Keratinocyte (primary cell): ENCODE measurements at regions not wholly inside any gene's neighbourhood (a gene's known extent, or its start where the extent isn't known, plus 50 kb on each side); places are given as distances from the start of the nearest gene placed in this dataset.

Experiments used
- DNase-seq: peaks from one replicate; pipeline ENCODE4 v3.0.0-alpha.2; 2011; ENCODE audit warnings: low read depth, missing footprints, low spot score
- FAIRE-seq: peaks from 2 replicates; lab custom pipeline; 2011; peaks lifted over from hg19 to GRCh38; lab: Jason Lieb, UNC
- H2AFZ ChIP-seq: 2 replicates; pipeline ENCODE4 v1.6.0; 2012; ENCODE audit warnings: low read length, control low read depth, inconsistent platforms; ENCODE audit not compliant: control insufficient read depth
- H3K27ac ChIP-seq: 2 replicates; pipeline ENCODE4 v1.5.1; 2011; ENCODE audit warnings: low read length; ENCODE audit not compliant: control insufficient read depth, insufficient read depth
- H3K27me3 ChIP-seq: 3 replicates; pipeline ENCODE4 v1.6.0; 2011; ENCODE audit warnings: low read length; ENCODE audit not compliant: control insufficient read depth, insufficient read depth; ENCODE audit errors: extremely low read depth
- H3K36me3 ChIP-seq, 2 experiments: 2 replicates in 1 of 2; 3 replicates in 1 of 2; pipeline ENCODE4 v1.5.1; 2011; ENCODE audit warnings: low read length in 2 of 2, mild to moderate bottlenecking in 1 of 2; ENCODE audit not compliant: control insufficient read depth in 2 of 2, insufficient read depth in 2 of 2; ENCODE audit errors: extremely low read depth in 1 of 2
- H3K4me1 ChIP-seq: 3 replicates; pipeline ENCODE4 v1.5.1; 2011; ENCODE audit warnings: low read length; ENCODE audit not compliant: control insufficient read depth, insufficient read depth; ENCODE audit errors: extremely low read depth
- H3K4me2 ChIP-seq: 3 replicates; pipeline ENCODE4 v1.6.0; 2011; ENCODE audit warnings: low read depth, low read length; ENCODE audit not compliant: control insufficient read depth, insufficient read depth; ENCODE audit errors: extremely low read depth
- H3K4me3 ChIP-seq, 3 experiments: fragments of 200-600 bp in 1 of 3; sonication (generic) in 1 of 3; 2 replicates in 2 of 3; 3 replicates in 1 of 3; pipeline ENCODE4 v1.5.1; 2011 to 2016; ENCODE audit warnings: low read length in 3 of 3, mild to moderate bottlenecking in 3 of 3, control low read depth in 2 of 3, inconsistent platforms in 1 of 3, low read depth in 1 of 3, mixed read lengths in 1 of 3, mixed run types in 1 of 3, moderate library complexity in 1 of 3; ENCODE audit not compliant: control insufficient read depth in 2 of 3, insufficient read depth in 2 of 3; ENCODE audit errors: extremely low read depth in 1 of 3
- H3K79me2 ChIP-seq: 2 replicates; pipeline ENCODE4 v1.6.0; 2012; ENCODE audit warnings: low read length; ENCODE audit not compliant: control insufficient read depth, insufficient read depth
- H3K9ac ChIP-seq: 3 replicates; pipeline ENCODE4 v1.6.0; 2011; ENCODE audit warnings: low read length; ENCODE audit not compliant: control insufficient read depth, insufficient read depth; ENCODE audit errors: extremely low read depth
- H3K9me1 ChIP-seq: 3 replicates; pipeline ENCODE4 v1.6.0; 2011; ENCODE audit warnings: low read length; ENCODE audit not compliant: control insufficient read depth, insufficient read depth; ENCODE audit errors: extremely low read depth
- H3K9me3 ChIP-seq: 2 replicates; pipeline ENCODE4 v1.5.1; 2012; ENCODE audit warnings: low read depth, low read length; ENCODE audit not compliant: control insufficient read depth
- H4K20me1 ChIP-seq: 3 replicates; pipeline ENCODE4 v1.6.0; 2011; ENCODE audit warnings: low read length; ENCODE audit not compliant: control insufficient read depth, insufficient read depth; ENCODE audit errors: extremely low read depth
- EZH2 ChIP-seq: IDR thresholded peaks from one replicate; pipeline ENCODE4 v1.6.1; 2012; ENCODE audit warnings: inconsistent platforms, mild to moderate bottlenecking, low read length, moderate library complexity
- dilution Hi-C: fragments of 300-500 bp; cut with MboI; formaldehyde crosslinking; loops from one replicate; pipeline ENCODE4 v1.7.0; 2020; ENCODE audit warnings: low sequenced_read_pairs; ENCODE audit not compliant: extremely low pct_ligation_motif_present
- TF ChIP-seq, protein P1 (sequence below), 3 experiments: IDR thresholded peaks in 1 of 3; conservative IDR thresholded peaks in 1 of 3; optimal IDR thresholded peaks in 1 of 3; 2 replicates in 2 of 3; 3 replicates in 1 of 3; pipeline versions ENCODE3 to v1.5.1; 2011; ENCODE audit warnings: low read length in 3 of 3, mild to moderate bottlenecking in 3 of 3, moderate library complexity in 2 of 3, control low read depth in 1 of 3, inconsistent platforms in 1 of 3; ENCODE audit not compliant: insufficient read depth in 2 of 3; ENCODE audit errors: extremely low read depth in 1 of 3

DNA sequence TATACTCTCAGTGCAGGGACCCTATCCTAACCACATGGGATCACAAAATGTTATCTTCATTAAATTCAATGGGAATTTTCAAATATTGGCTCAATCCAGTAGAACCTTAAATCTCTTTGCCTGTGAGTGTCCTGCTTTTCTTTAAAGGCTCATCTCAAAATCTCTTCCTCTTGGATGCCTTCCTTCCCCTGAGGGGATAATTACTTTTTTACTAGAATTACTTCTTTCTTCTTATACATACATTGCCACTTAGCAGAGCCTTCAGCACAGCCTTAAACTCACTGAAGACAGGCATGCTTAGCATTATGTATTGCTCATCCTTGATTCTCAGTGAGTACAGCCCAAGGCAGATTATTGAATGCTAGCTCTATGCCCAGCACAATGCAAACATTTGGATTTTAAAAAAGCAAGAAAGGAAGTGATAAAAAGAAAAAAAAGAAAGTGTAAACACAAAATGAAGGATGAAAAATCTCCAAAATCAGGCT is 1918.0 kb upstream of the FLRT2 start:
- H3K9ac ChIP-seq, result no peak overlapping the region
- H3K4me1 ChIP-seq, result no peaks in the 10 kb centered on the region
- H3K79me2 ChIP-seq, result no peaks in the 10 kb centered on the region
- DNase-seq (no peak), FAIRE-seq (no peak)
- H3K4me3 ChIP-seq, result no peak overlapping the region
- H3K27ac ChIP-seq, result no peak overlapping the region
- no peaks in the 10 kb centered on the region for H3K27me3 ChIP-seq
- no peaks in the 10 kb centered on the region for H3K9me3 ChIP-seq
- no peak overlapping the region for H3K4me2 ChIP-seq
- no peaks in the 10 kb centered on the region for H3K36me3 ChIP-seq
- TF ChIP-seq, protein P1, sequence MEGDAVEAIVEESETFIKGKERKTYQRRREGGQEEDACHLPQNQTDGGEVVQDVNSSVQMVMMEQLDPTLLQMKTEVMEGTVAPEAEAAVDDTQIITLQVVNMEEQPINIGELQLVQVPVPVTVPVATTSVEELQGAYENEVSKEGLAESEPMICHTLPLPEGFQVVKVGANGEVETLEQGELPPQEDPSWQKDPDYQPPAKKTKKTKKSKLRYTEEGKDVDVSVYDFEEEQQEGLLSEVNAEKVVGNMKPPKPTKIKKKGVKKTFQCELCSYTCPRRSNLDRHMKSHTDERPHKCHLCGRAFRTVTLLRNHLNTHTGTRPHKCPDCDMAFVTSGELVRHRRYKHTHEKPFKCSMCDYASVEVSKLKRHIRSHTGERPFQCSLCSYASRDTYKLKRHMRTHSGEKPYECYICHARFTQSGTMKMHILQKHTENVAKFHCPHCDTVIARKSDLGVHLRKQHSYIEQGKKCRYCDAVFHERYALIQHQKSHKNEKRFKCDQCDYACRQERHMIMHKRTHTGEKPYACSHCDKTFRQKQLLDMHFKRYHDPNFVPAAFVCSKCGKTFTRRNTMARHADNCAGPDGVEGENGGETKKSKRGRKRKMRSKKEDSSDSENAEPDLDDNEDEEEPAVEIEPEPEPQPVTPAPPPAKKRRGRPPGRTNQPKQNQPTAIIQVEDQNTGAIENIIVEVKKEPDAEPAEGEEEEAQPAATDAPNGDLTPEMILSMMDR (optimal IDR thresholded peaks at IDR 0.05 in 1 of 3, IDR thresholded peaks at IDR 0.05 in 1 of 3, conservative IDR thresholded peaks at IDR 0.05 in 1 of 3; ENCODE audit: extremely low read depth in 1 of 3, insufficient read depth in 2 of 3, low read length in 3 of 3), result no peak
- no peak for TF ChIP-seq EZH2
- no peaks in the 10 kb centered on the region for H4K20me1 ChIP-seq
- dilution Hi-C loops, result no loop called here
- H2AFZ ChIP-seq, result no peak overlapping the region
- no peaks in the 10 kb centered on the region for H3K9me1 ChIP-seq

DNA sequence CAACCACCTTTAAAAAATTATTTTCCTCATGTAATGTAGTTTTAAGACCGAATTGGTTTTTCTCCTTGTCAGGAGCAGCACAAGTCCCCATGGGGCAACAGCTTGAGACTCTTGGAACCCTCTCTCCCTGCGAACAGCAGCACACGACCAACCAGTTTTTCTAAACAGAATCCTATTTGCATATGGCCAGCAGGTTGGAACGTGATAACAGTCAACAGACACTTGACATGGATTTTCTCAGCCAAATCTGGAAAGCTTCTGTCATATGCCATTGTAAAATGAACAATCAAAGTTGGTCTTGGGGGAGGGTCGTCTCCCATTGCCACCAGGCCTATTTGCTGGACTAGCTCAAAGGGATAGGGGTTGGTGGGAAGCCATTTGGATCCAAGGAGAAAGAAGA is 1915.0 kb upstream of the FLRT2 start:
- Histone ChIP-seq H3K27ac (no peak overlapping the region), H3K4me2 (no peak overlapping the region), H3K9me3 (no peaks in the 10 kb centered on the region), H3K36me3 (no peaks in the 10 kb centered on the region), H3K79me2 (no peaks in the 10 kb centered on the region), H3K4me3 (no peak overlapping the region), H4K20me1 (no peaks in the 10 kb centered on the region), H3K9me1 (no peaks in the 10 kb centered on the region), H2AFZ (no peak overlapping the region), H3K9ac (no peak overlapping the region), H3K27me3 (no peaks in the 10 kb centered on the region), H3K4me1 (no peaks in the 10 kb centered on the region)
- DNase-seq (no peak), FAIRE-seq (no peak)
- TF ChIP-seq EZH2, result no peak
- TF ChIP-seq, protein P1 (optimal IDR thresholded peaks at IDR 0.05 in 1 of 3, IDR thresholded peaks at IDR 0.05 in 1 of 3, conservative IDR thresholded peaks at IDR 0.05 in 1 of 3; ENCODE audit: extremely low read depth in 1 of 3, insufficient read depth in 2 of 3, low read length in 3 of 3), result no peak
- dilution Hi-C loops, result no loop called here
